ENCODE measurements at regions not wholly inside any gene's neighbourhood (a gene's known extent, or its start where the extent isn't known, plus 50 kb on each side); places are given as distances from the start of the nearest gene placed in this dataset.

- TF ChIP-seq, protein P1, sequence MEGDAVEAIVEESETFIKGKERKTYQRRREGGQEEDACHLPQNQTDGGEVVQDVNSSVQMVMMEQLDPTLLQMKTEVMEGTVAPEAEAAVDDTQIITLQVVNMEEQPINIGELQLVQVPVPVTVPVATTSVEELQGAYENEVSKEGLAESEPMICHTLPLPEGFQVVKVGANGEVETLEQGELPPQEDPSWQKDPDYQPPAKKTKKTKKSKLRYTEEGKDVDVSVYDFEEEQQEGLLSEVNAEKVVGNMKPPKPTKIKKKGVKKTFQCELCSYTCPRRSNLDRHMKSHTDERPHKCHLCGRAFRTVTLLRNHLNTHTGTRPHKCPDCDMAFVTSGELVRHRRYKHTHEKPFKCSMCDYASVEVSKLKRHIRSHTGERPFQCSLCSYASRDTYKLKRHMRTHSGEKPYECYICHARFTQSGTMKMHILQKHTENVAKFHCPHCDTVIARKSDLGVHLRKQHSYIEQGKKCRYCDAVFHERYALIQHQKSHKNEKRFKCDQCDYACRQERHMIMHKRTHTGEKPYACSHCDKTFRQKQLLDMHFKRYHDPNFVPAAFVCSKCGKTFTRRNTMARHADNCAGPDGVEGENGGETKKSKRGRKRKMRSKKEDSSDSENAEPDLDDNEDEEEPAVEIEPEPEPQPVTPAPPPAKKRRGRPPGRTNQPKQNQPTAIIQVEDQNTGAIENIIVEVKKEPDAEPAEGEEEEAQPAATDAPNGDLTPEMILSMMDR (conservative IDR thresholded peaks at IDR 0.05) = no peak
- TF ChIP-seq ZFX (IDR thresholded peaks at IDR 0.05) = no peak
Observed at GRCh38 chr2:118633371-118634018, 214.0 kb downstream of the EN1 start.
